GM12872 (cell line): ENCODE measurements at regions not wholly inside any gene's neighbourhood (a gene's known extent, or its start where the extent isn't known, plus 50 kb on each side); places are given as distances from the start of the nearest gene placed in this dataset.

Experiments used
- CTCF ChIP-seq: IDR thresholded peaks from 3 replicates; pipeline ENCODE4 v1.5.1; 2011; ENCODE audit warnings: low read depth, mild to moderate bottlenecking, low read length, moderate library complexity; ENCODE audit not compliant: insufficient read depth

GRCh38 chr20:48521121-48521520 lies 306.7 kb downstream of the PREX1 start:
- no peak for TF ChIP-seq CTCF

- no peak for TF ChIP-seq CTCF
Observed at GRCh38 chr20:48503166-48503815, 324.5 kb downstream of the PREX1 start.

GRCh38 chr20:48502758-48503157 lies 325.0 kb downstream of the PREX1 start:
- TF ChIP-seq CTCF, result no peak

- TF ChIP-seq CTCF, result no peak
Observed at GRCh38 chr20:48502016-48502415, 325.8 kb downstream of the PREX1 start.

DNA sequence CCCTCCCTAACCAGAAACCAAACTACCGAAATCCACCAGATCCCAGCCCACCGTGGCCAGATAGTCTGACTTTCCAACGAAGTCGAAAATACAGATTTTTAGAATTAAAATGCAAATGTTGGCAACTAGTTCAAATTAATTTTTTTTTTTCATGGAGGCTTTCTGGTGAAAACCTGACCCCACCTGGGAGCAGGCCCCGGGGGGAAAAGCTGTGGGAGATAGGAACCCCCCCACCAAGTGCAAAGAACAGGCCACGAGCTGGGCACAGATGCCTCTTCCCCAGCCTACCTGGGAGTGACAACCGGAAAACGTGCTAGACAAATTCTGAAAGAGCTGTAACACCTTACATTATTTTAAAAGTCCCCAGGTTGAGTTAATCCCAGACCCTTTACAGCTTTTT lies 333.8 kb downstream of the PREX1 start:
- no peak for TF ChIP-seq CTCF

DNA sequence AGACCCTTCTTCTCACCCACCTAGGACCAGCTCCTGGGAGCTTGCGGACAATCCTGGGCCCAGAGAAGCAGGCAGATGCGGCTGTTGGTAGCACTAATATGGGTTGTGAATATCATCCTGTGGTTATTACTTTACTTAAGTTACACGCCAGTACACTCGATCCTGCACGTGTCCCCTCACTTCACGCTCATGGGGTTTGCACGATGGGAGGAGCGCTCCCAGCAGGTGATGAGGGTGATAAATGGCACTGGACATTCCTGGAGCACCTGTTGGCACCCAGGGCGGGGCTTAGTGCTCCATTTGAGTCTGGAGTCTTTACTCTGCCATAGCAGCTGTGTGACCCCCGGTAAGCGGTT lies 335.1 kb downstream of the PREX1 start:
- no peak for TF ChIP-seq CTCF

- no peak for TF ChIP-seq CTCF
Observed at GRCh38 chr20:48492015-48492714, 335.6 kb downstream of the PREX1 start.
